ENCODE measurements at regions not wholly inside any gene's neighbourhood (a gene's known extent, or its start where the extent isn't known, plus 50 kb on each side); places are given as distances from the start of the nearest gene placed in this dataset.

- no peak overlapping the region for H2AFZ ChIP-seq (ENCODE audit: low read depth, low read length)
- in situ Hi-C loops (cut with MboI), result loop anchor here (25.0 kb wide), 1 partner anchor 871 kb away; no protein-coding TSS in a partner anchor
- no peaks in the 10 kb centered on the region for H4K20me1 ChIP-seq (replicated peaks; ENCODE audit: control insufficient read depth, insufficient read depth, low read length)
- WGBS (ENCODE audit: insufficient coverage, low coverage, missing lambda C conversion rate), result 3% methylated on average over 2 of the region's 2 CpGs
- no peaks in the 10 kb centered on the region for H3K4me1 ChIP-seq (replicated peaks in 1 of 2; ENCODE audit: control insufficient read depth in 2 of 2, insufficient read depth in 2 of 2, low read length in 2 of 2)
- H3K4me2 ChIP-seq (ENCODE audit: insufficient read depth, low read length), result no peak overlapping the region
- FAIRE-seq (no peak), ATAC-seq (no peak), DNase-seq (ENCODE audit: extremely low read depth in 1 of 4, low spot score in 3 of 4) (no peak)
- CTCF ChIA-PET (ENCODE audit: low intra/inter-chr PET ratio), result no interaction called here
- intact Hi-C loops (cut with micrococcal nuclease), result no loop called here
- no peaks in the 10 kb centered on the region for H3K9me3 ChIP-seq (replicated peaks; ENCODE audit: control insufficient read depth, insufficient read depth, low read depth, low read length)
- H3K4me3 ChIP-seq, result no peak overlapping the region
- POLR2A ChIA-PET, result no interaction called here
- H3K27ac ChIP-seq (ENCODE audit: extremely low read depth, low read depth, low read length), result no peak overlapping the region
- H3K79me2 ChIP-seq (ENCODE audit: control insufficient read depth, insufficient read depth, low read length), result no peaks in the 10 kb centered on the region
- no peaks in the 10 kb centered on the region for H3K36me3 ChIP-seq (ENCODE audit: control insufficient read depth, insufficient read depth, low read length)
- H3K9ac ChIP-seq (ENCODE audit: insufficient read depth in 1 of 2, low read depth in 2 of 2, low read length in 2 of 2), result no peak overlapping the region
- BruUV-seq (replicated peaks), result no TSS peak
- H3K9me1 ChIP-seq (ENCODE audit: control insufficient read depth, insufficient read depth, low read length), result no peaks in the 10 kb centered on the region
- TF ChIP-seq EWSR1 (IDR thresholded peaks at IDR 0.05; ENCODE audit: borderline replicate concordance, low read depth, partially characterized antibody), result no peak
- no peaks in the 10 kb centered on the region for H3K27me3 ChIP-seq (ENCODE audit: control insufficient read depth in 2 of 2, insufficient read depth in 2 of 2, low read length in 2 of 2)
These were observed 219.0 kb upstream of the NRIP1 start for GRCh38 chr21:15283789-15284188.

GRCh38 chr21:15285556-15285955 lies 220.8 kb upstream of the NRIP1 start:
- CTCF ChIA-PET (ENCODE audit: low intra/inter-chr PET ratio), result no interaction called here
- no peak for TF ChIP-seq MAFF (IDR thresholded peaks at IDR 0.05; ENCODE audit: low read length)
- TF ChIP-seq POLR2G (IDR thresholded peaks at IDR 0.05; ENCODE audit: low read depth, low read length), result no peak
- no peak for TF ChIP-seq CTCFL (IDR thresholded peaks at IDR 0.05; ENCODE audit: borderline replicate concordance, insufficient read depth, low read depth, low read length, poor library complexity, severe bottlenecking)
- no peak for TF ChIP-seq ZNF3 (CRISPR knock-in tag; IDR thresholded peaks at IDR 0.05)
- no peak for TF ChIP-seq MAZ (CRISPR knock-in tag; conservative IDR thresholded peaks at IDR 0.05 in 1 of 2, IDR thresholded peaks at IDR 0.05 in 1 of 2)
- TF ChIP-seq KLF6 (CRISPR knock-in tag; IDR thresholded peaks at IDR 0.05; ENCODE audit: borderline replicate concordance), result no peak
- TF ChIP-seq ZC3H8 (IDR thresholded peaks at IDR 0.05), result no peak
- TF ChIP-seq ASH1L (IDR thresholded peaks at IDR 0.05; ENCODE audit: borderline replicate concordance, low read depth, partially characterized antibody), result no peak

More at GRCh38 chr21:15285556-15285955, 220.8 kb upstream of the NRIP1 start:
- no peak for FAIRE-seq
- no TSS peak for BruUV-seq (replicated peaks)
- H3K4me2 ChIP-seq (ENCODE audit: insufficient read depth, low read length), result no peak overlapping the region
- H3K9me1 ChIP-seq (ENCODE audit: control insufficient read depth, insufficient read depth, low read length), result no peaks in the 10 kb centered on the region
- H3K27ac ChIP-seq (ENCODE audit: extremely low read depth, low read depth, low read length), result no peak overlapping the region
- H3K36me3 ChIP-seq (ENCODE audit: control insufficient read depth, insufficient read depth, low read length), result no peaks in the 10 kb centered on the region
- no peak overlapping the region for H3K9ac ChIP-seq (ENCODE audit: insufficient read depth in 1 of 2, low read depth in 2 of 2, low read length in 2 of 2)
- no peak overlapping the region for H2AFZ ChIP-seq (ENCODE audit: low read depth, low read length)
- no peaks in the 10 kb centered on the region for H4K20me1 ChIP-seq (replicated peaks; ENCODE audit: control insufficient read depth, insufficient read depth, low read length)
- POLR2A ChIA-PET, result no interaction called here
- in situ Hi-C loops (cut with MboI) (loop anchor here (25.0 kb wide), 1 partner anchor 873 kb away; no protein-coding TSS in a partner anchor), intact Hi-C loops (cut with micrococcal nuclease) (no loop called here)
- peaks cover 0 to 11% of the 10 kb centered on the region in 2 experiments; a peak in 2 of 5 replicates for H3K4me1 ChIP-seq (replicated peaks in 1 of 2; ENCODE audit: control insufficient read depth in 2 of 2, insufficient read depth in 2 of 2, low read length in 2 of 2)
- no peaks in the 10 kb centered on the region for H3K79me2 ChIP-seq (ENCODE audit: control insufficient read depth, insufficient read depth, low read length)
- 9% methylated on average over 4 of the region's 4 CpGs for WGBS (ENCODE audit: insufficient coverage, low coverage, missing lambda C conversion rate)
- no peak for DNase-seq (ENCODE audit: extremely low read depth in 1 of 4, low spot score in 3 of 4)
- ATAC-seq, result no peak
- H3K4me3 ChIP-seq, result no peak overlapping the region
- peaks cover 0 to 5% of the 10 kb centered on the region in 2 experiments; a peak in 1 of 5 replicates for H3K27me3 ChIP-seq (ENCODE audit: control insufficient read depth in 2 of 2, insufficient read depth in 2 of 2, low read length in 2 of 2)
- H3K9me3 ChIP-seq (replicated peaks; ENCODE audit: control insufficient read depth, insufficient read depth, low read depth, low read length), result no peaks in the 10 kb centered on the region
